Activated B cell treated with CpG ODN at 0.5 μM for 24 hours (primary cell): ENCODE measurements at regions not wholly inside any gene's neighbourhood (a gene's known extent, or its start where the extent isn't known, plus 50 kb on each side); places are given as distances from the start of the nearest gene placed in this dataset.

Experiments used
- ATAC-seq: fragments of 200-7000 bp; cut with Tn5 transposase; one replicate; pipeline ENCODE4 v1.10.0; 2021; ENCODE audit warnings: low read depth, mild to moderate bottlenecking, moderate library complexity
- CTCF ChIA-PET: fragments of 350-600 bp; sonication (Branson Sonifier 250); formaldehyde crosslinking; loops from one replicate; lab custom pipeline; 2021; ENCODE audit warnings: antibody characterized with exemption; lab: Charles Lee
- POLR2A ChIA-PET: fragments of 350-600 bp; sonication (Branson Sonifier 250); formaldehyde crosslinking; loops from one replicate; lab custom pipeline; 2021; ENCODE audit warnings: antibody characterized with exemption; lab: Charles Lee
- DNase-seq: peaks from one replicate; pipeline ENCODE4 v3.0.0; 2022
- H3K27ac Mint-ChIP-seq: one replicate; pipeline ENCODE4 v1.8.0; 2020; ENCODE audit warnings: mixed read lengths
- H3K27me3 Mint-ChIP-seq: one replicate; pipeline ENCODE4 v1.8.0; 2021; ENCODE audit warnings: mixed read lengths
- H3K36me3 Mint-ChIP-seq: one replicate; pipeline ENCODE4 v1.8.0; 2021; ENCODE audit warnings: low read depth, mixed read lengths
- H3K4me1 Mint-ChIP-seq: one replicate; pipeline ENCODE4 v1.8.0; 2021; ENCODE audit warnings: mixed read lengths
- H3K4me3 Mint-ChIP-seq: one replicate; pipeline ENCODE4 v1.8.0; 2020; ENCODE audit warnings: mild to moderate bottlenecking, mixed read lengths
- H3K9me3 Mint-ChIP-seq: one replicate; pipeline ENCODE4 v1.8.0; 2020; ENCODE audit warnings: mixed read lengths
- intact Hi-C: fragments of 100-400 bp; cut with micrococcal nuclease; formaldehyde crosslinking; loops from one replicate; pipeline ENCODE4 v1.15.1; 2024
- TF ChIP-seq, protein P1 (sequence below): fragments of 200-600 bp; IDR thresholded peaks from one replicate; pipeline ENCODE4 v1.8.0; 2022; ENCODE audit warnings: antibody characterized with exemption, mild to moderate bottlenecking

- Mint-ChIP-seq H3K27ac (no peak overlapping the region), H3K9me3 (no peaks in the 10 kb centered on the region), H3K27me3 (no peaks in the 10 kb centered on the region), H3K4me3 (no peak overlapping the region), H3K36me3 (no peaks in the 10 kb centered on the region), H3K4me1 (no peaks in the 10 kb centered on the region)
- TF ChIP-seq, protein P1, sequence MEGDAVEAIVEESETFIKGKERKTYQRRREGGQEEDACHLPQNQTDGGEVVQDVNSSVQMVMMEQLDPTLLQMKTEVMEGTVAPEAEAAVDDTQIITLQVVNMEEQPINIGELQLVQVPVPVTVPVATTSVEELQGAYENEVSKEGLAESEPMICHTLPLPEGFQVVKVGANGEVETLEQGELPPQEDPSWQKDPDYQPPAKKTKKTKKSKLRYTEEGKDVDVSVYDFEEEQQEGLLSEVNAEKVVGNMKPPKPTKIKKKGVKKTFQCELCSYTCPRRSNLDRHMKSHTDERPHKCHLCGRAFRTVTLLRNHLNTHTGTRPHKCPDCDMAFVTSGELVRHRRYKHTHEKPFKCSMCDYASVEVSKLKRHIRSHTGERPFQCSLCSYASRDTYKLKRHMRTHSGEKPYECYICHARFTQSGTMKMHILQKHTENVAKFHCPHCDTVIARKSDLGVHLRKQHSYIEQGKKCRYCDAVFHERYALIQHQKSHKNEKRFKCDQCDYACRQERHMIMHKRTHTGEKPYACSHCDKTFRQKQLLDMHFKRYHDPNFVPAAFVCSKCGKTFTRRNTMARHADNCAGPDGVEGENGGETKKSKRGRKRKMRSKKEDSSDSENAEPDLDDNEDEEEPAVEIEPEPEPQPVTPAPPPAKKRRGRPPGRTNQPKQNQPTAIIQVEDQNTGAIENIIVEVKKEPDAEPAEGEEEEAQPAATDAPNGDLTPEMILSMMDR = no peak
- CTCF ChIA-PET = no interaction called here
- POLR2A ChIA-PET = no interaction called here
- intact Hi-C loops = no loop called here
- no peak for ATAC-seq
- no peak for DNase-seq
Measured at GRCh38 chr14:30417999-30418398, 141.0 kb upstream of the G2E3 start.

DNA sequence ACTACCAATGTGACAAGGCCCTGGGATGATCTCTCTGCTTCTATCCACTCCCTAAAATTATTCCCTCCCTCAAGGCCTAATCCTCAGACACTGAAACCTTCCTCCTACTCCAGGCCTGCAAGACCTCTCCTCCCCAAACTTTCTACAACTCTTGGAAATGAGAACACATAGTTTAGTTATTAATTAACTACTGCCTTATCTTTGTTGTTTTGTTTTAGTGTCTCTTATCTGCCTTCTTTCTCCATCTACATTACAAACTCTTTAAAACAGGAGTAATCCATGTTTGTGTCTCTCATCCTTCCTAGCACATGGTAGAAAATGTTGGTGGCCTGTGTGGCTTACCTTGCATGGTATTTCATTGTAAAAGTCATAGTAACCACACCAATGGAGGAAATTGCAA lies 139.9 kb upstream of the G2E3 start:
- Mint-ChIP-seq H3K9me3 (no peaks in the 10 kb centered on the region), H3K36me3 (no peaks in the 10 kb centered on the region), H3K4me1 (no peaks in the 10 kb centered on the region), H3K4me3 (no peak overlapping the region), H3K27ac (no peak overlapping the region), H3K27me3 (no peaks in the 10 kb centered on the region)
- TF ChIP-seq, protein P1 = no peak
- intact Hi-C loops = no loop called here
- ChIA-PET POLR2A (no interaction called here), CTCF (no interaction called here)
- no peak for ATAC-seq
- DNase-seq = no peak

DNA sequence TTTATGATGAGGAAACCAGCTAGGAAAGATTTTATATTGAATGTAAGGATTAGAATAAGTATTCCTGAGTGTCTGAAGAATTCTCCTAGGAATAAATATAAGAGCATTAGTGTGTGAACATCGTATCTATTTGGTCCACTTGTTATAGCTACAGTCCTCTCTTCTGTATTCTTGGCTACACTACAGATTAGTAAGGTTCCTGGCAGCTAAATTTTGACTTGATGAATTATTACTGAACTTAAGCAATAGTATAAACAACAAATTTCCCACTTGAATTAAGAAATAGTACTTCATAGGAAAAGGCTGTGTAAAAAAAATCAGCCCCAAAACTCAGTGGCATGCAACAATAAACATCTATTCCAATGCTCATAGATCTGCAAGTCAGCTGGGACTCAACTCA lies 138.4 kb upstream of the G2E3 start:
- DNase-seq (no peak), ATAC-seq (no peak)
- no peaks in the 10 kb centered on the region for H3K4me1 Mint-ChIP-seq
- TF ChIP-seq, protein P1 = no peak
- no peaks in the 10 kb centered on the region for H3K36me3 Mint-ChIP-seq
- intact Hi-C loops = no loop called here
- CTCF ChIA-PET = no interaction called here
- no peak overlapping the region for H3K4me3 Mint-ChIP-seq
- POLR2A ChIA-PET = no interaction called here
- H3K27me3 Mint-ChIP-seq = no peaks in the 10 kb centered on the region
- no peak overlapping the region for H3K27ac Mint-ChIP-seq
- H3K9me3 Mint-ChIP-seq = no peaks in the 10 kb centered on the region

GRCh38 chr14:30426463-30426862 lies 132.5 kb upstream of the G2E3 start:
- H3K4me1 Mint-ChIP-seq = no peaks in the 10 kb centered on the region
- POLR2A ChIA-PET = no interaction called here
- CTCF ChIA-PET = no interaction called here

GRCh38 chr14:30427401-30427800 lies 131.6 kb upstream of the G2E3 start:
- CTCF ChIA-PET = no interaction called here
- no peak overlapping the region for H3K4me3 Mint-ChIP-seq

More at GRCh38 chr14:30426463-30426862, 132.5 kb upstream of the G2E3 start:
- Mint-ChIP-seq H3K4me3 (no peak overlapping the region), H3K36me3 (no peaks in the 10 kb centered on the region), H3K9me3 (no peaks in the 10 kb centered on the region), H3K27ac (no peak overlapping the region), H3K27me3 (no peaks in the 10 kb centered on the region)
- intact Hi-C loops = no loop called here
- DNase-seq (no peak), ATAC-seq (no peak)
- TF ChIP-seq, protein P1 = no peak

More at GRCh38 chr14:30427401-30427800, 131.6 kb upstream of the G2E3 start:
- H3K4me1 Mint-ChIP-seq = no peaks in the 10 kb centered on the region
- no peak overlapping the region for H3K27ac Mint-ChIP-seq
- no peak for DNase-seq
- no peak for ATAC-seq
- no peaks in the 10 kb centered on the region for H3K36me3 Mint-ChIP-seq
- H3K9me3 Mint-ChIP-seq = no peaks in the 10 kb centered on the region
- TF ChIP-seq, protein P1 = no peak
- intact Hi-C loops = no loop called here
- POLR2A ChIA-PET = no interaction called here
- no peaks in the 10 kb centered on the region for H3K27me3 Mint-ChIP-seq
